ENCODE measurements at regions not wholly inside any gene's neighbourhood (a gene's known extent, or its start where the extent isn't known, plus 50 kb on each side); places are given as distances from the start of the nearest gene placed in this dataset.
A peak's percentile ranks its signal among the peaks of the same experiment; 100 is the strongest.

GRCh38 chr18:54716586-54716985 lies 111.7 kb upstream of the RAB27B start:
- Histone ChIP-seq H3K4me1 (peaks cover 0 to 17% (median 10%) of the 10 kb centered on the region in 6 donors), H3K27ac (no peak overlapping the region), H3K4me3 (no peak overlapping the region), H3K9me3 (no peaks in the 10 kb centered on the region), H3K27me3 (replicated peaks in 1 of 7) (peaks cover 0 to 9% (median 0%) of the 10 kb centered on the region in 7 donors), H3K36me3 (no peaks in the 10 kb centered on the region)
- DNase-seq = no peak
- 82 to 95% (median 90%) methylated on average over 2 of the region's 2 CpGs for WGBS, 5 donors
- TF ChIP-seq, protein P1, sequence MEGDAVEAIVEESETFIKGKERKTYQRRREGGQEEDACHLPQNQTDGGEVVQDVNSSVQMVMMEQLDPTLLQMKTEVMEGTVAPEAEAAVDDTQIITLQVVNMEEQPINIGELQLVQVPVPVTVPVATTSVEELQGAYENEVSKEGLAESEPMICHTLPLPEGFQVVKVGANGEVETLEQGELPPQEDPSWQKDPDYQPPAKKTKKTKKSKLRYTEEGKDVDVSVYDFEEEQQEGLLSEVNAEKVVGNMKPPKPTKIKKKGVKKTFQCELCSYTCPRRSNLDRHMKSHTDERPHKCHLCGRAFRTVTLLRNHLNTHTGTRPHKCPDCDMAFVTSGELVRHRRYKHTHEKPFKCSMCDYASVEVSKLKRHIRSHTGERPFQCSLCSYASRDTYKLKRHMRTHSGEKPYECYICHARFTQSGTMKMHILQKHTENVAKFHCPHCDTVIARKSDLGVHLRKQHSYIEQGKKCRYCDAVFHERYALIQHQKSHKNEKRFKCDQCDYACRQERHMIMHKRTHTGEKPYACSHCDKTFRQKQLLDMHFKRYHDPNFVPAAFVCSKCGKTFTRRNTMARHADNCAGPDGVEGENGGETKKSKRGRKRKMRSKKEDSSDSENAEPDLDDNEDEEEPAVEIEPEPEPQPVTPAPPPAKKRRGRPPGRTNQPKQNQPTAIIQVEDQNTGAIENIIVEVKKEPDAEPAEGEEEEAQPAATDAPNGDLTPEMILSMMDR (IDR thresholded peaks at IDR 0.05 in 8 of 11, conservative IDR thresholded peaks at IDR 0.05 in 3 of 11) = no peak
- TF ChIP-seq POLR2A (IDR thresholded peaks at IDR 0.05) (no peak), POLR2AphosphoS5 (IDR thresholded peaks at IDR 0.05) (no peak)
- intact Hi-C loops (cut with DNase I; ENCODE audit: low total_unique reads) = no loop called here

GRCh38 chr18:54717673-54718407 lies 110.4 kb upstream of the RAB27B start:
- peak; percentile 81 for DNase-seq
- H3K4me1 ChIP-seq = peaks cover 0 to 17% (median 10%) of the 10 kb centered on the region in 6 donors
- peaks cover 0 to 14% (median 0%) of the 10 kb centered on the region in 7 donors for H3K27me3 ChIP-seq (replicated peaks in 1 of 7)
- peak overlapping the region in 2 of 8 donors; percentile 2 to 49 for H3K4me3 ChIP-seq
- intact Hi-C loops (cut with DNase I; ENCODE audit: low total_unique reads) = no loop called here
- H3K9me3 ChIP-seq = no peaks in the 10 kb centered on the region
- H3K27ac ChIP-seq = no peak overlapping the region
- WGBS, 5 donors = 8 to 14% (median 11%) methylated on average over 14 of the region's 14 CpGs
- H3K36me3 ChIP-seq = no peaks in the 10 kb centered on the region
- TF ChIP-seq POLR2AphosphoS5 (IDR thresholded peaks at IDR 0.05) = no peak
- no peak for TF ChIP-seq POLR2A (IDR thresholded peaks at IDR 0.05)
- TF ChIP-seq, protein P1 (IDR thresholded peaks at IDR 0.05 in 8 of 11, conservative IDR thresholded peaks at IDR 0.05 in 3 of 11) = no peak

- intact Hi-C loops (cut with DNase I; ENCODE audit: low total_unique reads) = no loop called here
- WGBS, 5 donors = 4 to 25% (median 25%) methylated on average over 1 of the region's 1 CpG
- no peak for DNase-seq
Measured at GRCh38 chr18:54718408-54718773, 109.9 kb upstream of the RAB27B start.

DNA sequence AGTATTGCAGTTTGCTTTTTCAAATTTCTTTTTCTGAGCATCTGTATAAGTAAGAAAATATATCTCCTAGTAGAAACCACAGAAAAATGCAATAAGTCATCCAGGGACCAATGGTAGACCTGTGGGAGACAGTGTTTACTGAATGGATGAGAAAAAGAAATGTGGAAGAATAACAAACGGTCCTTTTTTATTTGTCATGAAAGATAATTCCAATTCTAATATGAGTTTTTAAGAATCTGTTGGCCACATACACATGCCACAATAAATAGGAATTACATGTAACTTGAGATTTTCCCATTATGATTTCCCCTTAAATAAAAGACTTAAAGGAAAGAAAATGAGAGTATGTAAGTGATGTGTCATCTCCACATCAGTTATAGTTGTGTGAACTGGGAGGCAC lies 107.7 kb upstream of the RAB27B start:
- Histone ChIP-seq H3K4me3 (no peak overlapping the region), H3K27me3 (replicated peaks in 1 of 7) (peaks cover 0 to 14% (median 0%) of the 10 kb centered on the region in 7 donors), H3K36me3 (no peaks in the 10 kb centered on the region), H3K9me3 (no peaks in the 10 kb centered on the region), H3K27ac (no peak overlapping the region), H3K4me1 (peaks cover 0 to 17% (median 10%) of the 10 kb centered on the region in 6 donors)
- intact Hi-C loops (cut with DNase I; ENCODE audit: low total_unique reads) = no loop called here
- TF ChIP-seq, protein P1 (IDR thresholded peaks at IDR 0.05 in 8 of 11, conservative IDR thresholded peaks at IDR 0.05 in 3 of 11) = no peak
- TF ChIP-seq POLR2AphosphoS5 (IDR thresholded peaks at IDR 0.05) = no peak
- TF ChIP-seq POLR2A (IDR thresholded peaks at IDR 0.05) = no peak
- 81 to 95% (median 90%) methylated on average over 1 of the region's 1 CpG for WGBS, 5 donors
- no peak for DNase-seq

More at GRCh38 chr18:54718408-54718773, 109.9 kb upstream of the RAB27B start:
- Histone ChIP-seq H3K9me3 (no peaks in the 10 kb centered on the region), H3K27ac (no peak overlapping the region), H3K4me3 (peak overlapping the region in 1 of 8 donors; percentile 49), H3K36me3 (no peaks in the 10 kb centered on the region), H3K4me1 (peaks cover 0 to 17% (median 10%) of the 10 kb centered on the region in 6 donors), H3K27me3 (replicated peaks in 1 of 7) (peaks cover 0 to 14% (median 0%) of the 10 kb centered on the region in 7 donors)
- TF ChIP-seq, protein P1 (IDR thresholded peaks at IDR 0.05 in 8 of 11, conservative IDR thresholded peaks at IDR 0.05 in 3 of 11) = no peak
